ENCODE measurements at regions not wholly inside any gene's neighbourhood (a gene's known extent, or its start where the extent isn't known, plus 50 kb on each side); places are given as distances from the start of the nearest gene placed in this dataset.

GRCh38 chr11:91922846-91923245 is 301.8 kb upstream of the FAT3 start:
- TF ChIP-seq CTCF (IDR thresholded peaks at IDR 0.05), result no peak
- TF ChIP-seq POLR2A (IDR thresholded peaks at IDR 0.05), result no peak

Measured in body of pancreas (tissue), 4 donors.